Activated T-helper 1 cell treated with anti-CD3 and anti-CD28 coated beads, Interleukin-2, amount 50 U/mL, for 16 hours (primary cell): ENCODE measurements at regions not wholly inside any gene's neighbourhood (a gene's known extent, or its start where the extent isn't known, plus 50 kb on each side); places are given as distances from the start of the nearest gene placed in this dataset.

Experiments used
- DNase-seq, 2 donors: peaks; one replicate each; pipeline ENCODE4 v3.0.0-alpha.2; 2020; ENCODE audit warnings: low read depth in 1 of 2, low spot score in 1 of 2

DNA sequence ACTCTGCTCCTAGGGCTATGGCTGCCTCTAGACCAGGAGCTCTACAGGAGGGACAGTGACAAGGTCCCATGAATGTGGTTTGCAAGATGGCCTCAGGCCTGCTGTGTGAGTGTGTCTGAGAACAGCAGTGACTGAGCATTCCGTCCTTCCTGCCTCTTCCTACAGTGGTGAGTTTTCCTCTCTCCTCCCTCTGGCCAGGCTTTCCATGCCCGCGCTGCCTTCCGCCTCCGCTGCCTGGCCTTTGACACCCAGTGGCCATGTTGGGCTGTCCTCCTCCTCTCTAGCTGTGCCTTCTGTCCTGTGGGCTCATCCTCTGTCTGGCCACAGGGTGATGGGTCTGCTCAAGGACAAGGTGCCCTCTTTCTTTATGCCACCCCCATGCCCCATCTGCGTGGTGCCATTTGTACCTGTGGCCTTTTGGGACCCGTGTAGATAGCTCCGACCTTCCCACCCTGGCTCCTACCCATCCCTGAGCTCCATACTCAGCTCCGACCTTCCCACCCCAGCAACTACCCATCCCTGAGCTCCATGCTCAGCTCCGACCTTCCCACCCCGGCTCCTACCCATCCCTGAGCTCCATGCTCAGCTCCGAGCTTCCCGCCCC, 970.4 kb downstream of the BRD1 start:
- no peak for DNase-seq

DNA sequence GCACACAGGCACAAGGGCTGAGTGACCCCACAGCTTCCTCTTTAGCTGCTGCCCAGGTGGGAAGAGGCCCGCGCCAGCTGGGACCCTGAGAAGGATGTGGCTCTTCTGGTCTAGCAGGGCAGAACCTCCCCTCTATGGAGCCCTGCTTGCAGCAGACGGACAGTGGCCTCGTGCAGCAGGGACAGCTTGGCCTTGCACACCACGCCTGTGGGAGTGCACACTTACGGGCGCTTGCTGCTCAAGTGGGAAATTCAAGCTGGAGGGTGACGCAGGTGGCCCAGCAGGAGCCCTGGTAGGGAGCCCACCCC, 971.4 kb downstream of the BRD1 start:
- no peak for DNase-seq

DNA sequence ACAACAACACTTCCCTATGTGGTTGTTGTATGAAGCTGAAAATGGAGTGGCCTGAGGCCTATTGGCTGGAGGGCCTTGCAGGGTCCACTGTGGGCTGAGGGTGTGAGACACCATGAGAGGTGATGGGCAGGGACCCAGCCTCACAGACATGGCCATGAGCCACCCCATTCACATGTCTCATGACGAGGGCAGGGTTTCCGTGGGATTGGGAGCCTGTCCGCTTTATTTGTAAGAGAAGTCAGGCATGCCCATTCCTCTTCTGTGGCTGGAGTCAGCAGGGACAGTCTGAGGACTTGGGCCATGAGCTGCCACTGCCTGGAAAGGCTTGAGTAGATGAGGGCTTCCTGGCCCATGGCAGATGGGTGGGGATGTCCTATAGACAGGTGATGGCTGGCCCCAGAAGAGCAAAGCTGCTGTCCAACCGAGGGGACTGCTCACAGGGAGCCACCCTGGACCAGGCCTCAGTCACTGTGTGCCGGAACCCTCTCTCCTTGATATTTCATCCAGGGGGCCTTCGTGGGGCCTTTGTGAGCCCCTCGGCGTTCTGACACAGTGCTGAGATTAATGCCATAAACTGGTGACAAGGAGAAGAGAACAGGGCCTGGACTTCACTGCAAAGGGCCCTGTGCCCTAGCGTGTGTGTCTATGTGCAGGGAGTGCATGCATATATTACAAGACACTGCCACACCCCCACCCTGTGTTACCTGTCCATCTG, 971.9 kb downstream of the BRD1 start:
- no peak for DNase-seq

DNA sequence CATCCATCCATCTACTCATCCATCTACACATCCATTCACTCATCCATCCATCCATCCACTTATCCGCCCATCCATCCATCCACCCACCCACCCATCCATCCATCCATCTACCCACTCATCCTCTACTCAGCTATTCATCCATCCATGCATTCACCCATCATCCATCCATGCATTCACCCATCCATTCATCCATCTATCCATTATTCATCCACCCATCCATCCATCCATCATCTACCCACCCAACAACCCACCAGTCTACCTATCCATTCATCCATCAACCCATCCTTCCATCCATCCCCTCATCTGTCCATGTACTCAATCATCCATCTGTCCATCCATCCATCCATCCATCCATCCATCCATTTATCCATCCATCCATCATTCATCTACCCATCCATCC, 972.7 kb downstream of the BRD1 start:
- DNase-seq = no peak

DNA sequence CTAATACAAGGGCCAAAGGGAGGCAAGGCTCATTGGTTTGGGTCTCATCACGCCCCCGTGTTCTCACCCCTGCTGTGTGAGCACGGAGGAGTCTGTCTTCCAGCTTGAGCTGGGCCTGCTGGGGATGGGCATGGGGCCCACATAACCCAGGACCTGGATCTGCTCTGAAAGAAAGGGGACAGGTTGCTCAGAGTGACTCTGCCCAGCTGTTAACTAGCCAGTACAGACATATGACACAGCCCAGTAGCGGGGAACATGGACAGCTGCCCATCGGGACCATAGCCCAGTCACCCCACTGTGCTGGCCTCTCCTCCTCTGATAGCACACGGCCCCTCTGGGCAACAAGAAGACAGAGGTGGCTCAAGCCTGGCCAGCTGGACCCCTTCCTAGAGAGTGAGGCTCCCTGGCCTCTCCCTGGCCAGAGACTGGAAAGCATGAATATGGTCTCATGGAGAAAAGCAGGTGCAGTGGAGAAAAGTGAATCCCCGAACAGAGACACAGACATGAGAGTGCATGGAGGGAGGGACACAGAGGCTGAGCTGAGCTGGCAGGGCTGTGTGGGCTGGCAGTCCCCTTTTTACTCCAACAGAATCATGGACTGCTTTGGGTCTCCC, 973.9 kb downstream of the BRD1 start:
- DNase-seq = no peak

DNA sequence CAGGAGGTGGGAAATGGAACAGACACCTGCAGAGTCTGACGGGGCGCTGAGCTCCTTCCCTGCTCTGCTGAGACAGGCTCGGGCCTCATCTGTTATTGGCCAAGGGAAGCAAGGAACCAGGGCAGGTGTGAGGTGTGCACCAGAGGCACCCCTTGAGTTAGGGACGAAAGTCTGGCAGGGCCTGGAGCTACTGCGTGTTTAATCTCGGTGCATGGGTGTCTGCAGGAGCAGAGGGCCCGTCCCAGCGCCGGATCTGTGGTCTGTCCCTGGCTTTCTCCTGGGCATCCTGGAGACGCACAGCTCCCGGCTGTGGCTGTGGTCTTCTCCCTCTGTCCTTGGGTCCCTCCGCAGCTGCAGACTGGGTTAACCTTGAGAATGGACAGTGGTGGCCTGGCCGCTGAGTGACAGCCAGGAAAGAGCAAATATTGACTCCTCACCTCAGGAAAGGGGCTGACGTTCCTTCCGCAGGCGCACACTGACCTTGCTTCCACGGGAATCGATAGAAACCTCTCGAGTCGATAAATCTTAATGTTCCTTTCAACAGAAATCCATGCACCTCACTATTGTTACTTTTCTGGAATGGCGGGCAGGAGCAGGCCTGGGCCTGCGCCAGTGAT, 975.6 kb downstream of the BRD1 start:
- DNase-seq = no peak

DNA sequence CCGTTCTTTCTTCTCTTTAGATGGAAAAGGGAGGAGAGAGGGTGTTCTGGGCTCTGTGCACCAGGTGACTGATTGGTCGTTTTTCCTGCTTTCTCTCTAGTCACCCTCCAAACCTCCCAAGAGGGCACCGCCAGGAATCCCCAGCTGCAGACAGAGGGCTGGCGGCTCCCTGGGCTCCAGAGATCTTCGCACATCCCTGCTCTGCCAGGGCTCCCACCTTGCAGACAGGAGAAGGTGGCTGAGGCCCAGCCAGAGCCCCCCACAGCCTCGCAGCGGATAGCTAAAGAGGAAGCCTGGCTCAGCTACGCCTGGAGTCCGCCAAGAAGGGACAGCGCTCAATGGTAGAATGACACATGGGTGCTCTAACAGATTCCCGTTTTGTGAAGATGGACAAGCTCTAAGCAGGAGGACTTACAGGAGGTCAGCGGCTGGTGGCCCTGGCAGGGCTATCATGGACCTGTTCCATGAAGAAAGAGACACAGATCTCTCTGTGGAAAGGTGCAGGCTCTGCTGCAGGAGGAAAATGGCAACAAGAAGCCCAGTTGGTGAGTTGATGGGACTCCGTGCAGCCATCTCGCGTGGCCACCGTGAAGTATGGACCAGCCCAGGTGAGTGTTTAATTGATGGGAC, 976.9 kb downstream of the BRD1 start:
- no peak for DNase-seq

DNA sequence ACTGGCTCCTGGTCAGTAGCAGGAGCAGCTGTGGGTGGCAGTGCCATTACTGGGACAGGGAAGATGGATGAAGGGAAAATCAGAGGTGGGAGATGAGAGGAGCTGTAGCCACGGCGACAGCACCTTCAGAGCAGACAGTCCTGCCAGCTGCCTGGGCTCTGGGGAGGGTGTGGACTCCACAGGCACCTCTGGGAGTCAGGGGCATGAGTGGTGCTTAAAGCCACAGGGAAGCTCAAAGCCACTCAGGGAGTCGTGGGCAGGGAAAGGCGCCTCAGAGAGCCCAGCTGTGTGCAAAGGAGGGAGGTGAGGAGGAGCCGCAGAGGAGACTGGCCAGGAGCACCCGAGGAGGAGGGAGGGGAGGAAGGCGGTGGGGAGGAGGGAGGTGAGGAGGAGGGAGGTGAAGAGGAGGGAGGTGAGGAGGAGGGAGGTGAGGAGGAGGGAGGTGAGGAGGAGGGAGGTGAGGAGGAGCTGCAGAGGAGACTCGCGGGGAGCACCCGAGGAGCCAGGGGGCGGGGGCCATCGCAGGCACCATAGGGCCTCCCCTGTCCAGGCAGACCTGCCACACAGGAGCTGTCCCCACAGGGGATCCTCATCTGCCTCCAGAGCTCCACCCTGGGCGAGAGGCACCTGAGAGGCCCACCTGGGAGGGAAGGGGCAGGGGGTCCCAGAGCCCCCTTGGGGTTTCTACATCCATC, 977.6 kb downstream of the BRD1 start:
- DNase-seq = no peak

DNA sequence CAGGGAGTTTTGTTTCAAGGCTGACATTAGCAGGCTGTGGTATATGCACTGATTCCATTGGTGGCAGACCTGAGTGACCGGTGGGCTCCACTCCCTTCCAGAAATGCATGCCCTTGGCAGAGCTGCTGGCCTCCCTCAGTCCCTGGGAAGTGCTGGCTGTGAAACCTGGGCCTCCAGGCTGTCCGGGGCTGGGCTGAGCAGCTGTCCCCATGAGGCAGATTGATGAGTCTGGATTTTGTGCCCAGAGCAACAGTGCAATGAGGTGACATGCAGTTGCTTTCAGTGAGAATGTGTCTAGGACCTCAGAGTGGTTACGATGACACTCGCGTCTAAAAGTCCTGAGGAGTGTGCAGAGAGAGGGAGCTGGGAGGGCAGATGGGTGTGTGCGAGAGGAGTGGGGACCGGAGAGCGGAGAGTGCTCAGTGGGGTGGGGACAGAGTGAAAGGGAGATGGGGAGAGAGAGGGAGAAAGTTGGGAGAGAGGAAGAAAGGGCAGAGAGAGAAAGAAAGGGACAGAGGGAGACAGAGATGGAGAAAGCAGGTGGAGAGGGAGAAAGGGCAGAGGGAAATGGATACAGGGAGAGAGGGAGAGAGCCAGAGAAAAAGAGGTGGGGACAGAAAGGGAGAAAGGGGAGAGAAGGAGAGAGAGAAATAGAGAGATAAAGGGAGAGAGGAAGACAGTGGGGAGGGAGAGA, 978.3 kb downstream of the BRD1 start:
- DNase-seq = no peak

DNA sequence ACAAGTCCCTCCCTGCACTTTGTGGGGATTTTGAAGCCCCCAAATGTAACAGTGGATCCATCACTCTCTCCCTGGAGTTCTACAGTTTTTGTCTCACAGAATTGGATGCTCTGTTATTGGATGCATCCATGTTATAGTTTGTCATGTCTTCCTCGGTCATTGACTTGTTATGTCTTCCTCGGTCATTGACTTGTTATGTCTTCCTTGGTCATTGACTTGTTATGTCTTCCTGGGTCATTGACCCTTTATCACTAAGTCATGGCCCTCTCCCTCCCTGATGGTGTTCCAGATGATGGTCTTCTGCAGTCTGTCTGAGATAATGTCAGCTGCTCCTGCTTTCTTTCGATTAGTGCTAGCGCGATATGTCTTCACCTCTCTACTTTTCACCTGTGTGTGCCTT, 981.5 kb downstream of the BRD1 start:
- no peak for DNase-seq

DNA sequence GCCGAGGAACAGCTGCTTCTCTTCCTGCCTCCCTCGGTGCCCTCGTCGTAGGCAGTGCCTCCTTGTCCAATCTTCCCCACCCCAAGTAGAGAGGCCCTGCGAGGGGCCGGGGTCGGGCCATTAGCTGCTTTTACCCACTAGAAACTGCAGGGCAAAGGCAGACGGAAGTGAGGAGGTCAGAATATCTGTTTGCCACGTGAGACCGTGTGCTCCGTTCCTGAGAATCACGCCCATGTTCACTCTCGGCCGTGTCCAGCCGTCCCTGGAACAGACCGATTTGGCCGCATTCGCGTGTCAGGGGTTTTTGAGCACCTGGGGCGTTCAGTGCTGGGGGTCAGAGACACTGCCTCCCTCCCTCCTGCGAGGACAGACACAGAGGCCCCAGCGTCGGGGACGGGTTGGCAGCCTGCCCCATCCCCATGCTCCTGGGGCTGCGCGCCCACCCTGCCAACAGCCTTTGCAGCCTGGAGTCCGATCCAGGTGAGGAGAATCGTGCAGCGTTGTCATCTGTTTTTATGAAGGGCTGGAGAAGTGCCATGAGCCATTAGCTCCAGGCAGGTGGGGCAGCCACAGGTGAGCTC, 982.2 kb downstream of the BRD1 start:
- no peak for DNase-seq

DNA sequence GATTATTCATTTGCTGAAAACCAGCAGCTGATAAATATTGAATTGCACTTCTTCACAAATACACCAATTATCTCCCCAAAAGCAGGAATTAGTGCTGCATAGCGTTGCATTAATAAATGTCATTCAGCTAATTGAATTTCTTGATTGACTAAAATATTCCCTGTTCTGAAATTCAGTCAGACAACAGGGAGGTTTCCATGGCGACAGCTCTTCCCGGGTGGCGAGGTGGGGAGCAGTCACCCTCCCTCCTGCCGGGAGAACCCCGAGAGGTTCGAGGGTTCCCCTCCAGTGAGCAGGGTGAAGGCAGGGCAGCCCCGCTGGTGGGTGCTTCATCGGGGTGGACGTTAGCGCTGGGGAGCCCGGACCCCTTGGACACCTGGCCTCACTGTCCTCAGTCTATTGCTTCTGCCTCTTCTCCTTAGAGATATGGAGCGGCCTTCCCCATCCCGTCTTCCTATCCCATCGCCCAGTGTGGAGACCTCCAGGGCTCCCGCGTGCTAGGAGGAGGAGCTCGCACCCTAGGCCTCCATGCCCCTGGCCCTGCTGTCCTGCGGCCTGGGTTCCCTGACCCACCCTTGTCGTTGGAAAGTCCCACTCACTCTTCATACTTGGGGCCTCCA, 983.5 kb downstream of the BRD1 start:
- DNase-seq = no peak

DNA sequence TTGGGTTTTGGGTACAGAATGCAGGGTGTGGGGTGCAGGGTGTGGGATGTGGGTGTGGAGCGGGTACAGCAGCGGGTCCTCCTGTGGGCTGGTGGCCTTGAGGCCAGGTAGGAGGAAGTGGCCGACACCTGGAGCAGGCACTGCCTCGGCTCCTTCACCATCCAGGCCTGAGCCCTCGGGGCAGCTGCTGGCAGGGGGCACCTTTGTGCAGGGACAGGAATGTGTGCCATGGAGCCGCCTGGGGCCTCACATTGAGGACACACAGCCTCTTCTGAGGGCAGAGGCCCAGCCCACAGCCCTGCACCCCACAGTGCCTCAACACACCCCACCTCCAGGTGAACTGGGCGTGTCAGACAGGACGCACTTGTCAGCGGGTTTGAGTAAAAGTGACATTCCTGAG, 984.0 kb downstream of the BRD1 start:
- DNase-seq = no peak

DNA sequence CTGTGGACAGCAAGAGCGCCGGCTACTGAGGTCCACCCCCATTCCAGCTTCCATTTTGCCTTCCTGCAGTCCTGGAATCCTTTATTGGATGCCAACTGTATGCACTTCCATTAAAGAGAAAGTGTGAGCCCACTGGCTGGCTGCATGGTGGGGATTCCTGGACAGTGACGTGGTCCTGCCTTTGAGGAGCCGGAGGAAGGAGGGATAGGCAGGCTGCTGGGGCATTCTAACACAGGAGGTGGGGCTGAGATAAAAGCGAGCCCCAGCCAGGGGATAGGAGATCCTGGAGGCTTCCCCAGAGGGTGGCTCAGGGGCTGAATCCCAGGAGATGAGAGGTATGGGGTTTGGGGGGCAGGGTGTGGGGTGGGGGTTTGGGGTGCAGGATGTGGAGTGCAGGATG, 984.7 kb downstream of the BRD1 start:
- no peak for DNase-seq

DNA sequence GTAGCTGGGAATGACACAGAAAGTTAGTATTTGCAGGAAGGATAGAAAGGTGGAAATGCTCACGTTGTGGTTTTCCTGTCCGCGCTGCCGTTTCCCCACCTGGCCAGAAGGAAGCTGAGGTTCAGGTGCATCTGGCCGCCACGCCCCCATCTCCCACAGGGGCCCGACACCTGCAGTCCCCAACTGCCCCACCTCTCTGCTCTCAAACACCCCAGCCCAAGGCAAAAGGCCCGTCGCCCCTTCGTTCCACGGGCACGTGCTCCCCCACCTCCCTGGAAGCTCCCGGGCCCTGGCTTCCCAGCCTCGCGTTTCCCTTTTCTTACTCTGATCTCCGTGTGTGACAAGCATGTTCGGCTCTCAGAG, 985.1 kb downstream of the BRD1 start:
- DNase-seq = no peak

DNA sequence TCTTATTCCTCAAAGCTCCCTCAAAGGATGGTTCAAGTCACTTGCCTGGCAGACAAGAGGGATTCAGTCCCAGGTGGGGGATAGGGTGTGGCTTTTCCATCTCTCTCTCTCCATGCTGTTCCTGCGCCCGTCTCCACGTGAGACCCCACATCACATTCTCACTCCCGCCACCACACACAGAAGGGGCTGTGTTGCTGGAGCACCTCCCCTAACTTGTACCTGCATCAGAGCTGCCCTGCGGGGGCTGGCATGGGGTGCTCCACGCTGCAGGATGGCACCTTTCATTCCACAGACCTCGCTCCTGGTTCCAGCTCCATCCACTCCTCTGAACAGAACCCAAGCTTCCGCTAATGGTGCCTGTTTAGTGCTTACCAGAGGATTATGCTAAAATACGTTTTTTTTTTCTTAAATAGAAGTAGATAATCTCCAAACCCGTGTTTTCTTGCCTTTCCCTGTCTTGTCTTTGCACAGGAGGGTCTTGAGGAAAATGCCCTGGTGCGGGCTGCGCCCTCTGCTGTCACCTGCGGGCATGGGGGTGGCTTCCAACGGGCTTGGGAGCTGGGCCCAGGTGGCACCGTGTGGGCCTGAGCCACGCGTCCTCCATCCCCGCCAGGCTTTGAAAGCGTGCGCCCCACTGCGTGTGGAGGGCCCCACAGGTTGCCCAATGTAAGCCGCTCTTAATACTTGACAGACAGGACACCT, 985.6 kb downstream of the BRD1 start:
- no peak for DNase-seq

DNA sequence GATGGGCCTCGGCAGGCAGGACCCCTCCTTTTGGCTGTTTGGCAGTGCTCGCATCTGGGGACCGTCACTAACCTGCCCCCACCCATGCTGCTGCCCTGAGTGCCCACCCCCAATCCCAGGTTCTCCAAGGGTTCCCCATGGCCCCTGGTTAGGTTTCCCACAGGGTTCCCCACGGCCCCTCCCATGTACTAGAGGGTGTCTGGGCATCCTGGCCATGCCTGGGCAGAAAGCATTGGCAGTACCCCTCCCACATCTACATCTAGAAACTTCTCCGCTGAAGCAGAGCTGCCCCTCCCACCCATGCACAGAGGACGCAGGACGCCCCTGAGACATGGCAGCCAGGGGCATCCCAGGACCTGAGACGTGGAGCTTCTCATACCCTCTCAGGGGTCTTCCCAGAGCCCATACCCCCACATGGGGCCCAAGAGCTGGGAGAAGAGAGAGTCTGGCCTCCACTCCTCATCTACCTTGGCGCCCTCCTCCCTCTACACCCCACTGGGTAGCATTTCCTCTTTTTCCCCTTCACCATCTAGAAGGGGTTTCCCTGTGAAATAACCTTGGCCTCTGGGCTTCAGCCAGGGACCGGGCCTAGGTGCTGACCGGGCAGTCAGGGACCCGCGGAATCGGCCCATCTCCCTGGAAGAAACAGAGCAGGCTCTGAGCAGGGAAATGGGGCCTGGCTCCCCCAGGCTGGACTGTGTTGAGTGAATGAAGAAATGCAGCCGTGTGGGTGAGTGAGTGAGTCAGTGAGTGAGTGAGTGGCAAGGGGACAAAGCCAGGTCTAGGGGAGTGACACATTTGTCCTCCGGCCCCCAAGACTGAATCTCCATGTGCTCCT, 987.3 kb downstream of the BRD1 start:
- no peak for DNase-seq

DNA sequence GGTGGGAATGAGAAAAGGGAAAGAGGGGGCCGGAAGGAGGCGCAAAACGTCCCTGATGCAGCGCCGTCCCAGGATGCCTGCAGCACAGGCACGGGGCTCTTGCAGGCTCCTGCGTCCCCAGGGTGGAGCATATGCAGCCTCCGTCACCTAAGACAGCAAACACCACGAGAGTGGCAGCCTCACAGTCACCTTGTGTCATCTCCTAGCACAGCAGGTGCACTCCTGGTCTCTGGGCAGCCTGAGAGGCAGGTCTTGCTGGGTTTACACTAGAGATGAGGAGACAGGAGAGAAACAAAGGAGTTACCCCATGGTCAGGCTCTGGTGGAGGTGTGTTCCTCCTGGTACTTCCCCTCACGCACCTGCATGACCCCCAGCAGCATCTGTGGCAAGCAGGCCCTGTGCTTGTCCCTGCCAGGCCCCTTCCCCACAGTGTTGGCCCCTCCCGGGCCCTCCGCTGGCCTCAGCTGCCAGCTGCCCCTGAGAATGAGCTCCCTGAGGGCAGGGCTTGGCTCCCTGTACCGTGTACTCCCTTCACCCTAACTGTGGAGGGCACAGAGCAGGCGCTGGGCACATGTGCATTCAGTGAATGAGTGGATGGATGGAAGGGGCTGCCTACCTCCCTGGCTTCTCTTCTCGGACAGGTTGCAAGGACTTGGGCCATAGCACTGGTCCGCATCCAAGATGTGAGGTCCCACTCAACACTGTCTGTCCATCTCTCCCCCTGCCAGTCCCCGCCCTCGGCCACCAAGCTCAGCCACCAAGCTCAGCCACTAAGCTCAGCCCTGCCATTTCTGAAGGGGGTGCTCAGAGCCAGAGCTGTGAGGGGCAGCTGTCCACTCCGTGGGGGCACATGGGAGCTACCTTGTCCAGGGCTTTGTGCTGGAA, 988.6 kb downstream of the BRD1 start:
- no peak for DNase-seq
